ENCODE measurements at regions not wholly inside any gene's neighbourhood (a gene's known extent, or its start where the extent isn't known, plus 50 kb on each side); places are given as distances from the start of the nearest gene placed in this dataset.

DNA sequence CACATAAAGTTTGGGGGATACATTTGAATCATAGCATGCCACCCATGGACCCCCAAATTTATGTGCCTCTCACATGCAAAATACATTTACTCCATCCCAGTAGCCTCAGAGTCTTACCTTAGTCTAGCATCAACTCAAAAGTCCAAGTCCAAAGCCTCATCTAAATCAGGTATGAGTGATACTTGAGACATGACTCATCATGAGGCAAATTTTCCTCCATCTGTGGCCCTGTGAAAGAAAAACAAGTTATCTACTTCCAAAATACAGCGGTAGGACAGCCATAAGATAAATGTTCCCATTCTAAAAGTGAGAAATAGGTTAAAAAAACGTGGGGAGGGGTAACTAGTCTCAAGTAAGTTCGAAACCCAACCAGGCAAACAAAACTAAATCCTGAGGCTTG lies 444.2 kb downstream of the SNAPC1 start:
- TF ChIP-seq, protein P1, sequence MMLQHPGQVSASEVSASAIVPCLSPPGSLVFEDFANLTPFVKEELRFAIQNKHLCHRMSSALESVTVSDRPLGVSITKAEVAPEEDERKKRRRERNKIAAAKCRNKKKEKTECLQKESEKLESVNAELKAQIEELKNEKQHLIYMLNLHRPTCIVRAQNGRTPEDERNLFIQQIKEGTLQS (IDR thresholded peaks at IDR 0.05): no peak
- TF ChIP-seq, protein P1 (CRISPR knock-in tag; conservative IDR thresholded peaks at IDR 0.05): no peak
- no peak for TF ChIP-seq SNRNP70 (optimal IDR thresholded peaks at IDR 0.05; ENCODE audit: low read depth, low read length)
- no peak for TF ChIP-seq PTRF (tag; IDR thresholded peaks at IDR 0.05)
- TF ChIP-seq SRF (CRISPR knock-in tag; IDR thresholded peaks at IDR 0.05): no peak
- TF ChIP-seq STAT6 (CRISPR knock-in tag; IDR thresholded peaks at IDR 0.05): no peak
- no peak for TF ChIP-seq SPI1 (IDR thresholded peaks at IDR 0.05; ENCODE audit: borderline replicate concordance, low read depth, low read length)
- TF ChIP-seq FOXM1 (IDR thresholded peaks at IDR 0.05; ENCODE audit: low read depth): no peak
- TF ChIP-seq FOXM1 (CRISPR knock-in tag; IDR thresholded peaks at IDR 0.05; ENCODE audit: low read depth): no peak
- TF ChIP-seq L3MBTL2 (IDR thresholded peaks at IDR 0.05): no peak
- TF ChIP-seq ELF2 (CRISPR knock-in tag; IDR thresholded peaks at IDR 0.05): no peak
- no peak for TF ChIP-seq HNRNPLL (IDR thresholded peaks at IDR 0.05; ENCODE audit: low read depth, low read length, poor library complexity, severe bottlenecking)
